Activated naive CD4-positive, alpha-beta T cell (primary cell): ENCODE measurements at regions not wholly inside any gene's neighbourhood (a gene's known extent, or its start where the extent isn't known, plus 50 kb on each side); places are given as distances from the start of the nearest gene placed in this dataset.

Experiments used
- DNase-seq, 4 experiments: peaks; one replicate each; lab custom pipeline; 2025; lab: John Stamatoyannopoulos, UW

GRCh38 chr2:128632501-128632800 lies 313.8 kb upstream of the HS6ST1 start:
- DNase-seq: no peak

- DNase-seq: no peak
Measured at GRCh38 chr2:128633501-128633900, 314.8 kb upstream of the HS6ST1 start.

GRCh38 chr2:128635361-128635900 lies 316.8 kb upstream of the HS6ST1 start:
- DNase-seq: no peak

GRCh38 chr2:128636802-128637147 lies 318.1 kb upstream of the HS6ST1 start:
- DNase-seq: no peak

- no peak for DNase-seq
Measured at GRCh38 chr2:128637481-128638155, 318.9 kb upstream of the HS6ST1 start.

GRCh38 chr2:128638341-128639119 lies 319.9 kb upstream of the HS6ST1 start:
- DNase-seq: no peak

GRCh38 chr2:128639120-128639477 lies 320.4 kb upstream of the HS6ST1 start:
- no peak for DNase-seq

- no peak for DNase-seq
Measured at GRCh38 chr2:128639693-128640092, 321.0 kb upstream of the HS6ST1 start.

GRCh38 chr2:128640166-128640844 lies 321.6 kb upstream of the HS6ST1 start:
- no peak for DNase-seq

- DNase-seq: no peak
Measured at GRCh38 chr2:128640845-128641360, 322.2 kb upstream of the HS6ST1 start.

- DNase-seq: no peak
Measured at GRCh38 chr2:128641421-128642080, 322.9 kb upstream of the HS6ST1 start.

- no peak for DNase-seq
Measured at GRCh38 chr2:128642316-128642715, 323.6 kb upstream of the HS6ST1 start.

GRCh38 chr2:128642821-128643220 lies 324.2 kb upstream of the HS6ST1 start:
- no peak for DNase-seq

- no peak for DNase-seq
Measured at GRCh38 chr2:128643221-128644065, 324.8 kb upstream of the HS6ST1 start.

GRCh38 chr2:128644156-128644555 lies 325.5 kb upstream of the HS6ST1 start:
- no peak for DNase-seq

- DNase-seq: no peak
Measured at GRCh38 chr2:128644718-128645256, 326.1 kb upstream of the HS6ST1 start.

GRCh38 chr2:128645631-128646030 lies 327.0 kb upstream of the HS6ST1 start:
- DNase-seq: no peak

- DNase-seq: no peak
Measured at GRCh38 chr2:128646091-128646490, 327.4 kb upstream of the HS6ST1 start.

GRCh38 chr2:128646691-128647090 lies 328.0 kb upstream of the HS6ST1 start:
- DNase-seq: no peak

- DNase-seq: no peak
Measured at GRCh38 chr2:128651000-128651399, 332.3 kb upstream of the HS6ST1 start.

GRCh38 chr2:128654408-128654807 lies 335.7 kb upstream of the HS6ST1 start:
- no peak for DNase-seq
